Stimulated activated CD4-positive, alpha-beta T cell treated with anti-CD3 and anti-CD28 coated beads, Interleukin-1b, Interleukin-23, amount 100 ng/mL, for 24 hours (primary cell): ENCODE measurements at regions not wholly inside any gene's neighbourhood (a gene's known extent, or its start where the extent isn't known, plus 50 kb on each side); places are given as distances from the start of the nearest gene placed in this dataset.
"Not testable (repeated sequence)": the region's sequence is repeated elsewhere in the genome, so short reads cannot be mapped to it uniquely, and the experiment has no call there.

Experiments used
- DNase-seq, 4 experiments: peaks; one replicate each; pipeline ENCODE4 v3.0.0-alpha.2; 2020; ENCODE audit warnings: low read depth in 4 of 4, low spot score in 1 of 4

- no peak for DNase-seq
Observed at GRCh38 chr14:26655128-26655527, 57.3 kb upstream of the NOVA1 start.

GRCh38 chr14:26663506-26663905 is 65.7 kb upstream of the NOVA1 start:
- no peak for DNase-seq

- not testable (repeated sequence) for DNase-seq
Observed at GRCh38 chr14:26678732-26679420, 81.0 kb upstream of the NOVA1 start.

GRCh38 chr14:26685401-26685800 is 87.6 kb upstream of the NOVA1 start:
- no peak for DNase-seq

GRCh38 chr14:26687301-26687837 is 89.5 kb upstream of the NOVA1 start:
- DNase-seq: no peak

- no peak for DNase-seq
Observed at GRCh38 chr14:26694521-26694920, 96.7 kb upstream of the NOVA1 start.

- DNase-seq: no peak
Observed at GRCh38 chr14:26702721-26703230, 104.9 kb upstream of the NOVA1 start.

GRCh38 chr14:26703686-26704366 is 106.0 kb upstream of the NOVA1 start:
- DNase-seq: no peak

DNA sequence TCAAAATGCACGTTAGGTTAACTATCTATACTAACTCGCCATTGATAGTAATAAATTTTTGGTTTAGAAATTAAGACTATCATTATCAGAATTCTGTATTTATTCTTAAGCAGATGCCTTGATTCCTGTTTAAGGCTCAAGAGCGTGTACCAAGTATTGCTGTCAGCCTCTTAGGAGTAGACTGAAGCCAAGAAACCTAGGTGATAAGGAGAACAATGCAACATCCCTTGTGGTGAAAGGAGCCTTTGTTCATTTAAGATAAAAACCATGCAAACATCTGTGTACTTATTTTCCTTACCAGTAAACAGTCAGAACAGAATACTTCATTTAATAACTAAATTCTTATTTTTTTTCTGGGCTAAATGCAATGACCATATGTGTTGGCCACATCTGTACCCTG is 109.4 kb upstream of the NOVA1 start:
- no peak for DNase-seq

- DNase-seq: no peak
Observed at GRCh38 chr14:26709019-26709418, 111.2 kb upstream of the NOVA1 start.

DNA sequence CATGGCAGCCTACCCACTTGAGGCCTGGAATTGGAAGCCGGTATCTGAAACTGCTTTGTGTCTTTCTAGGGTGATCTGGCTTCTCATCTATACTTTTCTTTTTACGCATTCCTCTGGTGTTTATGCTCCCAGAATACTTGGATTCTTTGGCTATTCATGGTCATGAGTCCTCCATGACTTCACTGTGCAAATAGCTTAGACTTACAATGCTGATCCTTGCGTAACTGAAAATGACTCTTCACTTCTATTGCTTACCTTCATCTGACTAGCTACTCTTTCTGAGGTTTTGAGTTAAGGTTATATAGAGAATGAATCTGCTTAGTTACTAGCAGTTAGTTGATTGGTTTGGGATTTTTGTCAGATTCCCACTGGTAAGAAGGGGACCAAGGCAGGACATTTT is 121.7 kb upstream of the NOVA1 start:
- no peak for DNase-seq

GRCh38 chr14:26722258-26722657 is 124.4 kb upstream of the NOVA1 start:
- DNase-seq: no peak

- no peak for DNase-seq
Observed at GRCh38 chr14:26729851-26730250, 132.0 kb upstream of the NOVA1 start.

- DNase-seq: no peak
Observed at GRCh38 chr14:26730929-26731618, 133.2 kb upstream of the NOVA1 start.

DNA sequence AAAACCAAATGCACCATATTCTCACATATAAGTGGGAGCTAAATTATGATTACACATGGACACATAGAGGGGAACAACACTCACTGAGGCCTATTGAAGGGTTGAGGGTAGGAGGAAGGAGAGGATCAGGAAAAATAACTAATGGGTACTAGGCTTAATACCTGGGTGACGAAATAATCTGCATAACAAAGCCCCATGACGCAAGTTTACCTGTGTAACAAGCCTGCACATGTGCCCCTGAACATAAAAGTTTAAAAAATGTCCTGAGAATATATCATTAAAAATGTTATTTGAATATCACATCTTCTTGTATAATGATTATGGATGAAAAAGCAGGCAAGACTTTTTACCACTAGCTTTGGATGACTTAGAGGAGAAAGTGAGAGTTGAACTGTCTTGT is 138.0 kb upstream of the NOVA1 start:
- no peak for DNase-seq

DNA sequence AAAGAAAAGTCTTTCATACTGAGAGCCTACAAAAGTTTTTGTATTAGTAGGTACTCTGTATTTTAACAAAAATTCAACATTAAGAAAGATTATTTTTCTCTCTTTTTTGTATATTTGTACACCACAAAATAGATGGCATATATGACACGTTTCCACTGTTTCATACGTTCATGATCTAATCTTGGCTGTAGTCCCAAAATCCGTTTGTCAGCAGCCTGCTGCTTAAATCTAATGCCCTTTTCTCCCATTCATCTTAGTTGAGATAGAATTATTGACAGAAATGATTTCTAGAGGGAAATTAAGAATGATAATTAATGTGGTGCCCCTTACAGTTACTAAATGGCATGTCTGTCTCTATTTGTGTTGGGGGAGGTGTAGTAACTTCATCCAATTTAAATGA is 140.7 kb upstream of the NOVA1 start:
- DNase-seq: no peak

- no peak for DNase-seq
Observed at GRCh38 chr14:26741711-26742212, 143.9 kb upstream of the NOVA1 start.

DNA sequence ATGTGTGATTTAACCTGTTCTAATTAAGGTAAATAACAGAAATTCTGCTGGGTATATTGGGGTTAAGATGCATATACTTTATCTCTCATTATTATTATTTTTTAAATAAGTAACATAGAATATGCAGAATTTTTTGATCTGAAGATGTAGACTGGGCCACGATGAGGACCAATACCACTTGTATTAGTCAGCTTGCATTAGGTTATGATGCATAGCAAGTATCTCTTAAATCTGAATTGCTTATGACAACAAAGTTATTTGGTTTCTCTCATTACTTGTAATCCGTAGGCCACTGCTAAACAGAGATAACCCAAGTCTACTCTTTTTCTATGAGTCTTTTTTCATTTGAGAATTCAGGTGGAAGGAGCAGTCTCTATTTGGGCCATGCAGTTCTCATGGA is 145.5 kb upstream of the NOVA1 start:
- no peak for DNase-seq

DNA sequence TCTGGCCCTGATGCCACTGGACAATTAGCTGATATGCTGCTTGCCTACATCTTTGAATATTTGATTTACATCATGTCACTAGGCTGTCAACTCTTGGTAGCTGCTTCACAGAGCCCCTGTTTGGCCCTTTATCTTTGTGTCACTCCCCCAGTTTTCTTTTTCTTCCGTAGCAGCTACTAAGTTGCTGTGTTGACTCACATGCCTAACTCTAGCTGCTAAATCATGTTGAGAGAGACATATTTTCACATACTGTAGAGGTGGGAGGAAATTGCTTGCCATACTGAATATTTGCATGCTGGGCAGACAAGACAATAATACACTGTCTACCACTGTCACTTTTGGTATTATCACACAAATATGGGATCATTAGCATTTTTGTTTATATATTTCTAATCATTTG is 147.1 kb upstream of the NOVA1 start:
- no peak for DNase-seq

DNA sequence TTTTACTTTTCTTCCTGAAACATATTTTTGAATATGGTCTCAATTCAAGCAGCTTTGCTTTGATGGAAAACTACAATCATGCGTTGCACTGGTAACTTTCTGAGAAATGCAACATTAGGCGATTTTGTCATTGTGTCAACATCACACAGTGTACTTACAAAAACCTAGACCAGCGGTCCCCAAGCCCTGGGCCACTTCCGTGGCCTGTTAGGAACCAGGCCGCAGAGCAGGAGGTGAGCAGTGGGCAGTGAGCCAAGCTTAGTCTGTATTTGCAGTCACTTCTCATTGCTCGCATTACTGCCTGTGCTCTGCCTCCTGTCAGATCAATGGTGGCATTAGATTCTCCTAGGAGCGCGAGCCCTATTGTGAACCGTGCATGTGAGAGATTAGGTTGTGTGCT is 163.7 kb upstream of the NOVA1 start:
- DNase-seq: no peak

GRCh38 chr14:26765301-26765700 is 167.5 kb upstream of the NOVA1 start:
- DNase-seq: no peak
